ENCODE measurements at regions not wholly inside any gene's neighbourhood (a gene's known extent, or its start where the extent isn't known, plus 50 kb on each side); places are given as distances from the start of the nearest gene placed in this dataset.

DNA sequence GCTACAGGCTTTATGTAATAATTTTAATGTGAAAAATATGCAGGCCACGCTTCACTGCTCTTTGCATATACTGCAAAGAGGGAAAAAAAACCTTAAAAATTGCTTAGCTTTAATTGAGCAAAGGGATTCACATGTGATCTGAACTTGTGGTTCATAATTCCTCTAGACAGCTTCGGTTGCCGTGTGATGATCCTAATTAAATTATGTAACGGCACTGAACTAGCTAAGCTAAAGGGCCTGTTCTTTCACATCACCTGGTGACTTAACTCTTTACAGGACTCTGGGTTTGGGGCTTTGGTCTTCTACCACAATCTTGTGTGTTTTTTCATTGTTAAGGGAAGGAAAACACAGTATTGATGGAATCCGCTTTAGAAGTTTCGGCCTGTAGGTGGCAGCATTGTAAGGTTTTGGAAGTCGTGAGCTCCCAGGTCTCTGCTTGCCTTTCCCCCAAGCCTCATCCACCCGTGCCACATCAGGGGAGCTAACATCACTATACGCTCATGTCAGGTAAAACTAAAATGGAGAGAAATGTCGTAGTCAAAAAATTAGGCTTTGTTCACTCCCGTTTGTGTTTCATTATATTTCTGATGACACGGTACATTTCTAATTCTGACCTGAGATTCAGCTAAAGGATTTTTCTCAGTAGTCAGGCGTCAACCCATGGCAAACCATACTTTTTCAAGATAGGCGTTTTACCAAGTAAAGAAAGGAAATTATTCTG lies 205.6 kb upstream of the DPH6 start:
- DNase-seq = peak; percentile 73 to 92
- no peaks in the 10 kb centered on the region for H3K27me3 ChIP-seq
- no peaks in the 10 kb centered on the region for H3K36me3 ChIP-seq
- TF ChIP-seq EP300 (IDR thresholded peaks at IDR 0.05) = no peak
- TF ChIP-seq, protein P1, sequence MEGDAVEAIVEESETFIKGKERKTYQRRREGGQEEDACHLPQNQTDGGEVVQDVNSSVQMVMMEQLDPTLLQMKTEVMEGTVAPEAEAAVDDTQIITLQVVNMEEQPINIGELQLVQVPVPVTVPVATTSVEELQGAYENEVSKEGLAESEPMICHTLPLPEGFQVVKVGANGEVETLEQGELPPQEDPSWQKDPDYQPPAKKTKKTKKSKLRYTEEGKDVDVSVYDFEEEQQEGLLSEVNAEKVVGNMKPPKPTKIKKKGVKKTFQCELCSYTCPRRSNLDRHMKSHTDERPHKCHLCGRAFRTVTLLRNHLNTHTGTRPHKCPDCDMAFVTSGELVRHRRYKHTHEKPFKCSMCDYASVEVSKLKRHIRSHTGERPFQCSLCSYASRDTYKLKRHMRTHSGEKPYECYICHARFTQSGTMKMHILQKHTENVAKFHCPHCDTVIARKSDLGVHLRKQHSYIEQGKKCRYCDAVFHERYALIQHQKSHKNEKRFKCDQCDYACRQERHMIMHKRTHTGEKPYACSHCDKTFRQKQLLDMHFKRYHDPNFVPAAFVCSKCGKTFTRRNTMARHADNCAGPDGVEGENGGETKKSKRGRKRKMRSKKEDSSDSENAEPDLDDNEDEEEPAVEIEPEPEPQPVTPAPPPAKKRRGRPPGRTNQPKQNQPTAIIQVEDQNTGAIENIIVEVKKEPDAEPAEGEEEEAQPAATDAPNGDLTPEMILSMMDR (IDR thresholded peaks at IDR 0.05) = peak in 5 of 7 experiments; percentile 42 to 71 (median 51)
- peaks cover 0 to 32% (median 15%) of the 10 kb centered on the region in 4 donors for H3K4me1 ChIP-seq
- no peak overlapping the region for H3K27ac ChIP-seq
- intact Hi-C loops (cut with DNase I; ENCODE audit: low total_unique reads) = no loop called here
- no peaks in the 10 kb centered on the region for H3K9me3 ChIP-seq
- 19 to 30% (median 25%) methylated on average over 14 of the region's 14 CpGs for WGBS, 5 donors
- peak overlapping the region in 1 of 4 donors; percentile 9 for H3K4me3 ChIP-seq

DNA sequence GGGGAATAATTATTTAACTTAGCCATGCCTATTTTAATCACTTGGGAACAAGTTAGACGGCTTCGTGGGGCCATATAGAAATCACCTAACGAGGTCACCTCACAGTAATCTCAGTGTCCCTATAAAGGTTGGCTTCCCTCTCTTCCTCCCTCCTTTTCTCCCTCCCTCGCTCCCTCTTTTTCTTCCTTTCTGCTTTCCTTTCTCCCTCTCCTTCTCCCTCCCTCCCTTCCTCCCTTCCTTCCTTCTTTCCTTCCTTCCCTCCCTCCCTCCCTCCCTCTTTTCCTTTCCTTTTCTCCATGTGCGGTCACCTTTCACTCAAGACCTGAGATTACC lies 206.1 kb upstream of the DPH6 start:
- intact Hi-C loops (cut with DNase I; ENCODE audit: low total_unique reads) = no loop called here
- H3K27ac ChIP-seq = no peak overlapping the region
- no peak for TF ChIP-seq POLR2A (IDR thresholded peaks at IDR 0.05)
- TF ChIP-seq, protein P1 (IDR thresholded peaks at IDR 0.05) = no peak
- TF ChIP-seq POLR2AphosphoS5 (IDR thresholded peaks at IDR 0.05) = no peak
- no peak for TF ChIP-seq EP300 (IDR thresholded peaks at IDR 0.05)
- no peak for DNase-seq
- no peak overlapping the region for H3K4me3 ChIP-seq
- H3K9me3 ChIP-seq = no peaks in the 10 kb centered on the region
- no peaks in the 10 kb centered on the region for H3K27me3 ChIP-seq
- WGBS, 5 donors = 60 to 76% (median 67%) methylated on average over 5 of the region's 5 CpGs
- H3K36me3 ChIP-seq = no peaks in the 10 kb centered on the region
- peaks cover 0 to 34% (median 15%) of the 10 kb centered on the region in 4 donors for H3K4me1 ChIP-seq

DNA sequence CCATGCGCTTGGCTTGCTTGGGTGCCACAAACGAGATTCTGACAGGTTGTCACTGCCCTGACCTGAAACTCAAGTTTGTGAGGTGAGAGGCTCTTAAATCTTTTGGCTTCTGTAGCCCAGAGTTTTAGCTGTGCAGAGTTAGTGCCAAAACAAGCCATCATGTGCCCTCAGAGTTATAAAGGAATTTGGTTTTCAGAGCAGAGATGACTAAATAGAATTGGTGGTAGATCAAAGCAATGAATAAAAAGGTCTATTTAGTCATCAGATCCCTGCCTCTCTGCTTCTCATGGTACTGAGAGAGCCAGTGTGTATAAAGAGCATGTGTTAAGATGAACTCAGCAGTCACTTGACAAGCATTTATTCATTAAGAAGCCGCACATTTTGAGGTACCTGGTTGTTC lies 207.5 kb upstream of the DPH6 start:
- DNase-seq = no peak
- intact Hi-C loops (cut with DNase I; ENCODE audit: low total_unique reads) = no loop called here
- WGBS, 5 donors = 65 to 74% (median 70%) methylated on average over 3 of the region's 3 CpGs
- H3K4me3 ChIP-seq = no peak overlapping the region
- no peaks in the 10 kb centered on the region for H3K9me3 ChIP-seq
- H3K27ac ChIP-seq = no peak overlapping the region
- peaks cover 0 to 41% (median 20%) of the 10 kb centered on the region in 4 donors for H3K4me1 ChIP-seq
- TF ChIP-seq EP300 (IDR thresholded peaks at IDR 0.05) = no peak
- TF ChIP-seq POLR2A (IDR thresholded peaks at IDR 0.05) = no peak
- no peak for TF ChIP-seq POLR2AphosphoS5 (IDR thresholded peaks at IDR 0.05)
- TF ChIP-seq, protein P1 (IDR thresholded peaks at IDR 0.05) = no peak
- H3K36me3 ChIP-seq = no peaks in the 10 kb centered on the region
- H3K27me3 ChIP-seq = no peaks in the 10 kb centered on the region

DNA sequence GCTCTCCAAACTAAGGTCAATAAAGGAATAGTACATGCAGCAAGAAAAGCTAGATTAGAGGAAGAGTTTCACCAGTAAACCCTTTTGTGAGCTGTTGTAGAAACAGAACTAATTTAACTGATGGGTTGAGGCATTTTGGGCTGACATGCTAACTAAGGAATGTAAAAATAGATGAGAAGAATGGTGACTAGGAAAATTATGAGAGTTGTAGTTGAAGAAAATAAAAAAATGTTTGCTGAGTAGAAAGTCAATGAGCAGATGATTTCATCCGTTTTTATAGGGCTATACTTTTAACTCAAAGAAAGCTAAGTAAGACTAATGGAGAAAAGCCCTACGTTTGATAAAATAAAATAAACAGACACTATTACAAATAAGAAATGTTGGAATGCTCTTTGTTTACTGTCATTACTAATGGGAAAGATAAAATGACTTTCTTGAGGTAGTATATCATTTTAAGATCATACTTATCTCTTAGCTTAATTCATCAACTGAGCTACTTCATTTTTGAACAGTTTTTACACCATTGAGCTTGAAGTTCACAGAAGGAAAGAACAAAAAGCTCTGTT lies 209.4 kb upstream of the DPH6 start:
- TF ChIP-seq POLR2AphosphoS5 (IDR thresholded peaks at IDR 0.05) = no peak
- TF ChIP-seq POLR2A (IDR thresholded peaks at IDR 0.05) = no peak
- no peak for TF ChIP-seq EP300 (IDR thresholded peaks at IDR 0.05)
- TF ChIP-seq, protein P1 (IDR thresholded peaks at IDR 0.05) = no peak
- H3K36me3 ChIP-seq = no peaks in the 10 kb centered on the region
- no peaks in the 10 kb centered on the region for H3K9me3 ChIP-seq
- peaks cover 0 to 41% (median 20%) of the 10 kb centered on the region in 4 donors for H3K4me1 ChIP-seq
- intact Hi-C loops (cut with DNase I; ENCODE audit: low total_unique reads) = no loop called here
- no peak overlapping the region for H3K27ac ChIP-seq
- no peak overlapping the region for H3K4me3 ChIP-seq
- 19 to 46% (median 25%) methylated on average over 2 of the region's 2 CpGs for WGBS, 5 donors
- DNase-seq = no peak
- no peaks in the 10 kb centered on the region for H3K27me3 ChIP-seq
